Inflammatory macrophage treated with lipopolysaccharide for 1 hour (primary cell): ENCODE measurements at regions not wholly inside any gene's neighbourhood (a gene's known extent, or its start where the extent isn't known, plus 50 kb on each side); places are given as distances from the start of the nearest gene placed in this dataset.
"Not testable (repeated sequence)": the region's sequence is repeated elsewhere in the genome, so short reads cannot be mapped to it uniquely, and the experiment has no call there.

Experiments
- DNase-seq, 2 donors: peaks; one replicate each; pipeline ENCODE4 v3.0.0-alpha.2; 2020 to 2022

GRCh38 chr20:5696011-5696559 lies 54.1 kb upstream of the SHLD1 start:
- DNase-seq = no peak

- DNase-seq = no peak
Measured at GRCh38 chr20:5691918-5692618, 58.1 kb upstream of the SHLD1 start.

DNA sequence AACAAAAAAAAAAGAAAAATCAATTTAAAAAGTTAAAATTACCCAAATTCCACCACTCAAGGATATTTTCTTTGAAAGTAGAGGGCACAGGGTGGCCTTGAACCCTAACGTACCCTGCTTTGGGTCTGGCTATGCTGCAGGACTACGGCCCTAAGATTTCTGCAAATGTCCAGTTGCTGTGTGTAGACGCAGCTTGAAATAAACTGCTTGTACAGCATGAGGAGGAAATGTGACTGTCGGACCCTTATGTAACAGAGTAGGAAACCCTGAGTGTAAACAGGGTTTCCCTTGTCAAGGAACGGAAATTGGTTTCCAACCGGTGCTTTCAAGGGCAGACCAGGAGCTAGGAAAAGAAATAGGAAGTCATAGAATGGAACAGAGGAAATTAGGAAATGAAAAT lies 60.7 kb upstream of the SHLD1 start:
- peak; percentile 68 to 87 for DNase-seq

- DNase-seq = peak; percentile 96 to 100
Measured at GRCh38 chr20:5688431-5688972, 61.7 kb upstream of the SHLD1 start.

- DNase-seq = peak; percentile 87 to 89
Measured at GRCh38 chr20:5687884-5688283, 62.3 kb upstream of the SHLD1 start.

DNA sequence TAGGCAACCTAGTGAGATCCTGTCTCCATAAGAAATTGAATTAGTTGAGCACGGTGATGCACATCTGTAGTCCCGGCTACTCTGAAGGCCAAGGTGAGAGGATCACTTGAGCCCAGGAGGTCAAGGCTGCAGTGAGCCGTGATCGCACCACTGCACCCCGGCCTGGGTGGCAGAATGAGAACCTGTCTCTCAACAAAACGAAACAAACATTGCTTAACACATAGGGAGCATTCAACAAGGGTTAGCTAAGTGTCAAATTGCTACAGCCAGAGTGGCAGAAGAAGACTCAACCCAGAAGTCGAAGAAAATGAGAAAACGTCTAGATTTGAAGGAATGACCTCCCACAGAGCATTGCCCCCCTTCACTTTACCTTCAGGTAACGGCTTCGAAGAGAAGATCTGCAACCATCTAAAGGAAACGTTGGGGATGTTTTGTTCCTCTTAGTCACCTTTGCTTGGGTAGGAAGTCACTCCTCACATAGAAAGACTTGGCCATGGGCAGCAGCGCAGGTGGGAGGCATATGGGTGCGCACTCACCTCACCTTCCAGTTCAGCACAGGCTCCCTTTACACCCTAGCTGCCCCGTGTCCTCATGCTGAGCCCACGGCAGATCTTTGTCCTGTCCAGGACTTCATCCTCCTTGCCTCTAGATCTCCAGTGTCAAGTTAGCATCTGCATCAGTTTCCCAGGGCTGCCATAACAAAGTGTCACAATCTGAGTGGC lies 63.7 kb upstream of the SHLD1 start:
- no peak for DNase-seq

- DNase-seq = not testable (repeated sequence)
Measured at GRCh38 chr20:5682556-5682955, 67.6 kb upstream of the SHLD1 start.

GRCh38 chr20:5680192-5680591 lies 69.4 kb upstream of the GPCPD1 start:
- DNase-seq = peak in 1 of 2 donors; percentile 30

GRCh38 chr20:5678777-5679176 lies 68.0 kb upstream of the GPCPD1 start:
- DNase-seq = no peak

DNA sequence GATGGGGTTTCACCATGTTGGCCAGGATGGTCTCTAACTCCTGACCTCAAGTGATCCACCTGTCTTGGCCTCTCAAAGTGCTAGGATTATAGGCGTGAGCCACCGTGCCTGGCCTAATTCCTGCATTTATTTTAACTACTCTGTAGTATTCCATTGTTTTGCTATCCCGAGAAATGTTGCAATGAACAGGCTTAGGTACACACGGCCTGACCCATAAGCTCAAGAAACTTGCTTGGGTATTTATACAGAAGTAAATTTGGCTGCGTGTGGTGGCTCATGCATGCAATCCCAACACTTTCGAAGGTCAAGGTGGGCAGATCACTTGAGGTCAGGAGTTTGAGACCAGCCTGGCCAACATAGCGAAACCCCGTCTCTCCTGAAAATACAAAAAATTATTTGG lies 67.1 kb upstream of the GPCPD1 start:
- not testable (repeated sequence) for DNase-seq

DNA sequence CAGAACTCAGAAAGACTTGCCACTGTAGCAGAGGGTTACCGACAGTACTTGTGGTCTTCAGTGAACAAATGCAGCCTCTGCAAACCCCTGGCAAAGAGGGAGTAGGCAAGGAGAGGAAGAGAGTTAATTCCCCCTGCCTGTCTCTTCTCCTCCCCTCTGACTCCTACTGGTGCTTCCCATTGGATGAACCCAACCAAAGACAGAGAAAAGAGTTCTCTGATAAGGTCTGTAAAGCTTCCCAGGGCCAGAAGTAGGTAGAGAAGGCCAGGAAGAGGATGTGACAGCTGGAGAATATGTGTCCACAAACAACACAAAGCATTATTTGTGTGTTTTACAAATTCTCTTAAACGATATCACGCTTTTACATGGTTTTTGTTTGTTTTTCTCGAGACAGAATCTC lies 66.6 kb upstream of the GPCPD1 start:
- DNase-seq = no peak

- DNase-seq = peak; percentile 65 to 80
Measured at GRCh38 chr20:5675103-5676091, 64.6 kb upstream of the GPCPD1 start.

GRCh38 chr20:5674176-5674660 lies 63.4 kb upstream of the GPCPD1 start:
- peak; percentile 76 to 77 for DNase-seq

DNA sequence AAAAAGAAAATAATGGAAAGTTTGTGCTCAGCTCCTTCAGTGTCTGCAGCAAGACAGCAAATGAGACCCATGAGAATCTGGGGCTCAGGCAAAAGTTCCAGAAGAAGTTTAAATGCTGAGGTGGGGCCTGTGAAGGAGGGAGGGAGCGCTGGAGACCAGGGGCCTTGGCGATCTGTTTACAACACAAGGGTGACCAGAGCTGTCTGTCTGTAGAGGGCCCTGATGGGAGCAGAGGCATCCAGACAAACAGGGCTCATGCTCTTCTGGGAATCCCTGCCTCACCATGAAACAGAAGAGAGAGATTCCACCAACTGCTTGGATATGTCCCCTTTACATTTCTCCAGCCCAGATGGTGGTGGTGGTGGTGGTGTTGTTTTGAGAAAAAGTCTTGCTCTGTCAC lies 60.1 kb upstream of the GPCPD1 start:
- DNase-seq = no peak

- peak in 1 of 2 donors; percentile 41 for DNase-seq
Measured at GRCh38 chr20:5670036-5670536, 59.3 kb upstream of the GPCPD1 start.

DNA sequence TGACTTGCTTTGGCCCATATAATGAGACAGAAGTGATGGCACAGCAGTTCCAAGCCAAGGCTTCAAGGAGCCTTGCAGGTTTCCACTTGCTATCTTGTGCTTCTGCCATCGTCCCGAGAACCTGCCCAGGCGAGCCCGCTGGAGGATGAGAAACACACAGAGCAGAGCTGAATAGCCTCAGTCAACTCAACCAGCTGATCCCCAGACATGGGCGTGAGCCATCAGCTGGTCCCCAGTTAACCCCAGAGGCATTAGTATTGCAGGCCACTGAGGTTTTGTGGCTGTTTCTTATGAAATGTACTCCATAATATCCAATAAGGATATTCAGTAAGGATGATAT lies 57.7 kb upstream of the GPCPD1 start:
- DNase-seq = no peak

DNA sequence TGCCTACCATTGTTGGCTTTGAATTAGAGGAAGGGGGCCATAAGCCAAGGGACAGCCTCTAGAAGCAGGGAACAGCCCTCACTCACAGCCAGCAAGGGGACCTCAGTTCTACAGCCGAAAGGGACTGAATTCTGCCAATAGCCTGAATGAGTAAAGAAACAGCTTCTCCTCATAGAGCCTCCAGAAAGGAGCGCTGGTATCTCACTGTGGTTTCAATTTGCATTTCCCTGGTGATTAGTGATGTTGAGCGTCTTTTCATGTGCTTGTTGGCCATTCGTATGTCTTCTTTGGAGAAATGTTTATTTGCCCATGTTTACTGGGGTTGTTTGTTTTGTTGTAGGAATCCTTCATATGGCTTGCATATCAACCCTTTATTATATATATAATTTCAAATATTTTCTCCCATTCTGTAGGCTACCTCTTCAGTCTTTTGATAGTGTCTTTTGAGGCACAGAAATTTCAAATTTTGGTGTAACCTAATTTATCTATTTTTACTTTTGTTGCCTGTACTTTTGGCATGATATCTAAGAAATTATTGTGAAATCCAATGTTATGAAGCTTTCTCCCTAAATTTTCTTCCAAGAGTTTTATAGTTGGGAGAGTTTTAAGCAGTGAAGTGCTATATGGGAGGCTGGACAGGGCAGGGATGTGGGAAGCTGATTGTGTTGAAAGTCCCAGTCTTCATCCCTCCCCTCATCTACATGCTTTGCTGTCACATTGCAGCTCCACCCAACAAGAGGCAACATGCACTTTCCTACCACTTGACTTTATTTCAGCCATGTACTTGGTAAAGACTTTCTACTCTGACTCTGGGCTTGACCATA lies 57.1 kb upstream of the GPCPD1 start:
- no peak for DNase-seq

- DNase-seq = no peak
Measured at GRCh38 chr20:5665417-5665816, 54.6 kb upstream of the GPCPD1 start.

DNA sequence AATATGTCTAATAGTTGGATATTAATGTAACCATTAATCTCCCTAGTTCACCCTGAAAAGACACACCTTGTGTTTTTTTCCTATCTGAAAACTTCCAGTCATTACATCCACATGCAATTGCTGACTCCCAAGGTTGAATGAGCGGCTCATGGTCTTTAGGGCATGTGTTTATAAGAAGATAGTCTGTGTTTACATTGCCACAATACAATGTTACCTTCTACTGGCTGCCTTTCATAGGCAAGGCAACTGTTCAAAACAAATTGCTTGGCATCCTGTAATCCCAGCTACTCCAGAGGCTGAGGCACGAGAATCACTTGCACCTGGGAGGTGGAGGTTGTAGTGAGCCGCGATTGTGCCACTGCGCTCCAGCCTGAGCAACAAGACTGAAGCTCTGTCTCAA lies 52.6 kb upstream of the GPCPD1 start:
- no peak for DNase-seq

DNA sequence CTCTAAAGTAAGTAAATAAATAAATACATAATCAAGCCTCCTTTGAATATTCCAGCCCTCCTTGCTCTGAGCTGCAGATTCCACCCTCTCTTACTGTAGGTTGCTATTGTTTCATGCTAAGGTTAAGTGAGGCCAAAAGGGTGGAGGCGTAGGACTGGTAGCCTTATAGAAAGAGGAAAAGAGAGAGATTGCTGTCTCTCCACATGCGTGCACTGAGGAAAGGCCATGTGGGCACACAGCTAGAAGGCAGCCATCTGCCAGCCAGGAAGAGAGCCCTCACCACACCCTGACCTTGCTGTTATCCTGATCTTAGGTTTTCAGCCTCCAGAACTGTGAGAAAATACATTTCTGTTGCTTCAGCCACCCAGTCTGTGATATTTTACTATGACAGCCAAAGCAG lies 52.0 kb upstream of the GPCPD1 start:
- DNase-seq = peak in 1 of 2 donors; percentile 82

- not testable (repeated sequence) for DNase-seq
Measured at GRCh38 chr20:5660756-5661155, 50.0 kb upstream of the GPCPD1 start.
